Superior temporal gyrus (tissue), 1 donor: ENCODE measurements at regions not wholly inside any gene's neighbourhood (a gene's known extent, or its start where the extent isn't known, plus 50 kb on each side); places are given as distances from the start of the nearest gene placed in this dataset.
"Not testable (repeated sequence)": the region's sequence is repeated elsewhere in the genome, so short reads cannot be mapped to it uniquely, and the experiment has no call there.

Experiments
- DNase-seq: peaks from one replicate; pipeline ENCODE4 v3.0.0-alpha.2; 2016; ENCODE audit errors: extremely low spot score

- not testable (repeated sequence) for DNase-seq
Observed at GRCh38 chr15:21357056-21357455, 83.2 kb downstream of the POTEB3 start.

GRCh38 chr15:21355944-21356343 is 84.4 kb downstream of the POTEB3 start:
- not testable (repeated sequence) for DNase-seq

GRCh38 chr15:21354597-21354996 is 85.7 kb downstream of the POTEB3 start:
- not testable (repeated sequence) for DNase-seq

GRCh38 chr15:21352670-21353318 is 87.5 kb downstream of the POTEB3 start:
- DNase-seq = not testable (repeated sequence)

GRCh38 chr15:21344960-21345359 is 95.3 kb downstream of the POTEB3 start:
- not testable (repeated sequence) for DNase-seq

- DNase-seq = not testable (repeated sequence)
Observed at GRCh38 chr15:21344500-21344899, 95.8 kb downstream of the POTEB3 start.

- DNase-seq = not testable (repeated sequence)
Observed at GRCh38 chr15:21337028-21337427, 103.3 kb downstream of the POTEB3 start.

- not testable (repeated sequence) for DNase-seq
Observed at GRCh38 chr15:21324720-21325460, 115.4 kb downstream of the POTEB3 start.

- DNase-seq = not testable (repeated sequence)
Observed at GRCh38 chr15:21284353-21284752, 155.9 kb downstream of the POTEB3 start.

GRCh38 chr15:21283210-21283609 is 157.1 kb downstream of the POTEB3 start:
- not testable (repeated sequence) for DNase-seq

GRCh38 chr15:21280272-21280671 is 160.0 kb downstream of the POTEB3 start:
- DNase-seq = not testable (repeated sequence)

- DNase-seq = peak; percentile 63
Observed at GRCh38 chr15:21272176-21272982, 167.9 kb downstream of the POTEB3 start.

GRCh38 chr15:21271566-21271965 is 168.7 kb downstream of the POTEB3 start:
- no peak for DNase-seq

GRCh38 chr15:21270474-21270873 is 169.8 kb downstream of the POTEB3 start:
- DNase-seq = peak; percentile 35

GRCh38 chr15:21269673-21270072 is 170.6 kb downstream of the POTEB3 start:
- not testable (repeated sequence) for DNase-seq

GRCh38 chr15:21269121-21269520 is 171.2 kb downstream of the POTEB3 start:
- no peak for DNase-seq

- no peak for DNase-seq
Observed at GRCh38 chr15:21268436-21268940, 171.8 kb downstream of the POTEB3 start.

- DNase-seq = peak; percentile 24
Observed at GRCh38 chr15:21267671-21268395, 172.5 kb downstream of the POTEB3 start.

- peak; percentile 15 for DNase-seq
Observed at GRCh38 chr15:21267226-21267625, 173.1 kb downstream of the POTEB3 start.

- not testable (repeated sequence) for DNase-seq
Observed at GRCh38 chr15:21265628-21266027, 174.7 kb downstream of the POTEB3 start.

GRCh38 chr15:21262851-21263425 is 177.4 kb downstream of the POTEB3 start:
- DNase-seq = peak; percentile 7
